GM12878 (cell line): ENCODE measurements at regions not wholly inside any gene's neighbourhood (a gene's known extent, or its start where the extent isn't known, plus 50 kb on each side); places are given as distances from the start of the nearest gene placed in this dataset.

Source experiments
- ATAC-seq: fragments of 200-7000 bp; cut with Tn5 transposase; 3 replicates; pipeline ENCODE4 v1.9.1; 2020; ENCODE audit warnings: mild to moderate bottlenecking, moderate library complexity
- BruUV-seq: library from RNA; stranded (reverse); fragments of 400-500 nt; replicated peaks from 2 replicates; lab custom pipeline; 2021; lab: Mats Ljungman, UMichigan
- CTCF ChIA-PET: fragments of 300-600 bp; sonication (Branson Sonifier 250); formaldehyde crosslinking; extraction: SDS; loops from one replicate; lab custom pipeline; 2021; ENCODE audit warnings: inconsistent platforms; lab: Yijun Ruan, JAX
- POLR2A ChIA-PET: fragments of 350-600 bp; formaldehyde crosslinking; extraction: SDS; loops from one replicate; lab custom pipeline; 2021; ENCODE audit warnings: inconsistent platforms; lab: Charles Lee
- RAD21 ChIA-PET: fragments of 300-600 bp; sonication (Branson Sonifier 250); formaldehyde crosslinking; loops from one replicate; lab custom pipeline; 2023; ENCODE audit warnings: antibody characterized with exemption; ENCODE audit not compliant: unreplicated experiment; lab: Charles Lee
- SMC1A ChIA-PET: fragments of 300-600 bp; sonication (Branson Sonifier 250); formaldehyde crosslinking; loops from one replicate; lab custom pipeline; 2023; ENCODE audit not compliant: unreplicated experiment, uncharacterized antibody; lab: Charles Lee
- DNase-seq: peaks from one replicate; pipeline ENCODE4 v3.0.0-alpha.2; 2011; ENCODE audit warnings: low read depth, low spot score
- FAIRE-seq: peaks from 3 replicates; lab custom pipeline; 2011; peaks lifted over from hg19 to GRCh38; lab: Jason Lieb, UNC
- H2AFZ ChIP-seq: 2 replicates; pipeline ENCODE4 v1.6.0; 2011; ENCODE audit warnings: low read depth, low read length, control low read depth; ENCODE audit not compliant: control insufficient read depth
- H3K27ac ChIP-seq: 2 replicates; pipeline ENCODE4 v1.5.1; 2011; ENCODE audit warnings: control low read depth; ENCODE audit not compliant: control insufficient read depth, insufficient read depth
- H3K27me3 ChIP-seq, 2 experiments: replicated peaks in 1 of 2; 2 replicates each; pipeline versions ENCODE4 v1.6.0 to v1.6.1; 2011; ENCODE audit warnings: low read length in 1 of 2; ENCODE audit not compliant: control insufficient read depth in 2 of 2, insufficient read depth in 2 of 2
- H3K36me3 ChIP-seq, 2 experiments: 2 replicates each; pipeline ENCODE4 v1.5.1; 2011; ENCODE audit warnings: low read length in 1 of 2; ENCODE audit not compliant: control insufficient read depth in 2 of 2, insufficient read depth in 2 of 2
- H3K4me1 ChIP-seq: 2 replicates; pipeline ENCODE4 v1.6.1; 2011; ENCODE audit warnings: mild to moderate bottlenecking, low read length, moderate library complexity, mixed read lengths; ENCODE audit not compliant: control insufficient read depth, insufficient read depth
- H3K4me2 ChIP-seq: 2 replicates; pipeline ENCODE4 v1.6.0; 2011; ENCODE audit warnings: control low read depth; ENCODE audit not compliant: control insufficient read depth, insufficient read depth
- H3K4me3 ChIP-seq: fragments of 200-600 bp; sonication (generic); 2 replicates; pipeline ENCODE4 v1.5.1; 2016
- H3K79me2 ChIP-seq: 2 replicates; pipeline ENCODE4 v1.6.0; 2011; ENCODE audit warnings: low read length; ENCODE audit not compliant: control insufficient read depth, insufficient read depth
- H3K9ac ChIP-seq: 2 replicates; pipeline ENCODE4 v1.8.0; 2011; ENCODE audit warnings: low read length, control low read depth, mixed read lengths; ENCODE audit not compliant: control insufficient read depth, insufficient read depth
- H3K9me3 ChIP-seq: replicated peaks from 3 replicates; pipeline ENCODE4 v1.5.1; 2011; ENCODE audit warnings: mild to moderate bottlenecking, low read length; ENCODE audit not compliant: control insufficient read depth, insufficient read depth
- H4K20me1 ChIP-seq: 2 replicates; pipeline ENCODE4 v1.6.0; 2011; ENCODE audit not compliant: control insufficient read depth, insufficient read depth
- CHD4 ChIP-seq: fragments of 200-600 bp; sonication (generic); IDR thresholded peaks from 2 replicates; pipeline ENCODE4 v1.6.1; 2016; ENCODE audit warnings: mild to moderate bottlenecking
- EGR1 ChIP-seq, 2 experiments: IDR thresholded peaks; 1 replicate in 1 of 2; 2 replicates in 1 of 2; pipeline ENCODE4 v1.6.1; 2011 to 2012; ENCODE audit warnings: low read depth in 2 of 2, low read length in 2 of 2, borderline replicate concordance in 1 of 2, mild to moderate bottlenecking in 1 of 2, moderate library complexity in 1 of 2
- ETV6 ChIP-seq, 2 experiments: fragments of 450-650 bp in 1 of 2; IDR thresholded peaks in 1 of 2; conservative IDR thresholded peaks in 1 of 2; 2 replicates each; pipeline ENCODE4 v1.6.1; 2014; ENCODE audit warnings: antibody characterized with exemption in 1 of 2, borderline replicate concordance in 1 of 2, low read depth in 1 of 2, mild to moderate bottlenecking in 1 of 2, moderate library complexity in 1 of 2
- HDAC2 ChIP-seq: fragments of 200-600 bp; sonication (generic); IDR thresholded peaks from 2 replicates; pipeline ENCODE4 v1.6.1; 2017
- IRF4 ChIP-seq: IDR thresholded peaks from 2 replicates; pipeline ENCODE4 v1.6.1; 2011; ENCODE audit warnings: low read depth, low read length
- JUND ChIP-seq: IDR thresholded peaks from 2 replicates; pipeline ENCODE4 v1.6.1; 2012; ENCODE audit warnings: low read depth, mild to moderate bottlenecking, low read length, improper control_type of control experiment, moderate library complexity
- KLF5 ChIP-seq: fragments of 450-650 bp; IDR thresholded peaks from 2 replicates; pipeline ENCODE4 v1.6.1; 2014; ENCODE audit warnings: mild to moderate bottlenecking; ENCODE audit not compliant: partially characterized antibody
- MTA2 ChIP-seq: fragments of 450-650 bp; IDR thresholded peaks from 2 replicates; pipeline ENCODE4 v1.6.1; 2016; ENCODE audit warnings: low read depth, mild to moderate bottlenecking, moderate library complexity
- PAX8 ChIP-seq: fragments of 450-650 bp; IDR thresholded peaks from 2 replicates; pipeline ENCODE4 v1.6.1; 2017; ENCODE audit warnings: mild to moderate bottlenecking, moderate library complexity
- RFX5 ChIP-seq: IDR thresholded peaks from 2 replicates; pipeline ENCODE4 v1.6.1; 2011; ENCODE audit warnings: low read depth, low read length, improper control_type of control experiment
- SUZ12 ChIP-seq: fragments of 200-600 bp; sonication (generic); IDR thresholded peaks from one replicate; pipeline ENCODE4 v1.6.1; 2018; ENCODE audit warnings: antibody characterized with exemption, mild to moderate bottlenecking; ENCODE audit not compliant: unreplicated experiment
- TARDBP ChIP-seq: IDR thresholded peaks from 2 replicates; pipeline ENCODE4 v1.6.1; 2016; ENCODE audit warnings: borderline replicate concordance
- ZNF592 ChIP-seq: fragments of 450-650 bp; IDR thresholded peaks from 2 replicates; pipeline ENCODE4 v1.6.1; 2017; ENCODE audit warnings: mild to moderate bottlenecking, moderate library complexity
- WGBS: methylation state at CpG from one replicate; pipeline ENCODE4 v1.1.6; 2016; ENCODE audit warnings: low lambda C conversion rate; ENCODE audit not compliant: insufficient replicate concordance, insufficient coverage; ENCODE audit errors: missing lambda C conversion rate; 5-methylcytosine and 5-hydroxymethylcytosine counted together
- in situ Hi-C: fragments of 300-500 bp; cut with MboI; formaldehyde crosslinking; loops from 9 replicates; pipeline ENCODE4 v1.14.3; 2018; ENCODE audit warnings: mixed read lengths
- intact Hi-C: fragments of 100-400 bp; cut with micrococcal nuclease; formaldehyde crosslinking; loops from one replicate; pipeline ENCODE4 v1.14.2; 2022; ENCODE audit not compliant: unreplicated experiment
- TF ChIP-seq, protein P1 (sequence below): fragments of 450-650 bp; IDR thresholded peaks from 2 replicates; pipeline ENCODE4 v1.6.1; 2016; ENCODE audit warnings: mild to moderate bottlenecking

GRCh38 chr5:112555691-112556090 is 136.6 kb upstream of the EPB41L4A start:
- intact Hi-C loops: loop anchor here (10.0 kb wide), 1 partner anchor 1049 kb away; no protein-coding TSS in a partner anchor
- FAIRE-seq (no peak), ATAC-seq (no peak), DNase-seq (no peak)
- no peak overlapping the region for H3K4me2 ChIP-seq
- ChIA-PET CTCF (interaction anchor here (0.9 to 11.9 kb wide), 7 partner anchors 18 to 367 kb away, joined by 3 to 216 read pairs (median 7); no protein-coding TSS in a partner anchor), POLR2A (no interaction called here), RAD21 (interaction anchor here (1.8 to 2.6 kb wide), 4 partner anchors 49 to 202 kb away, joined by 5 to 16 read pairs (median 9); no protein-coding TSS in a partner anchor), SMC1A (interaction anchor here (0.8 to 9.2 kb wide), 6 partner anchors 12 to 202 kb away, joined by 4 to 147 read pairs (median 8); no protein-coding TSS in a partner anchor)
- in situ Hi-C loops: loop anchor here (10.0 kb wide), 1 partner anchor 1049 kb away; no protein-coding TSS in a partner anchor
- no peaks in the 10 kb centered on the region for H3K79me2 ChIP-seq
- no TSS peak for BruUV-seq
- no peak overlapping the region for H3K27ac ChIP-seq
- H3K9ac ChIP-seq: no peak overlapping the region
- no peaks in the 10 kb centered on the region for H4K20me1 ChIP-seq
- WGBS: 45% methylated on average over 3 of the region's 3 CpGs
- H3K4me3 ChIP-seq: no peak overlapping the region
- no peaks in the 10 kb centered on the region for H3K36me3 ChIP-seq
- no peaks in the 10 kb centered on the region for H3K9me3 ChIP-seq
- no peaks in the 10 kb centered on the region for H3K4me1 ChIP-seq
- H2AFZ ChIP-seq: no peak overlapping the region
- no peaks in the 10 kb centered on the region; a peak in 1 of 4 replicates for H3K27me3 ChIP-seq
- TF ChIP-seq IRF4 (no peak), EGR1 (IDR thresholded peaks at IDR 0.05; ENCODE audit: borderline replicate concordance in 1 of 2, low read depth in 2 of 2, low read length in 2 of 2) (no peak), CHD4 (no peak), PAX8 (no peak), ZNF592 (no peak), KLF5 (no peak), RFX5 (no peak), TARDBP (no peak), HDAC2 (no peak), SUZ12 (no peak), MTA2 (no peak), ETV6 (conservative IDR thresholded peaks at IDR 0.05 in 1 of 2, IDR thresholded peaks at IDR 0.05 in 1 of 2; ENCODE audit: borderline replicate concordance in 1 of 2, low read depth in 1 of 2) (no peak), JUND (no peak)
- TF ChIP-seq, protein P1, sequence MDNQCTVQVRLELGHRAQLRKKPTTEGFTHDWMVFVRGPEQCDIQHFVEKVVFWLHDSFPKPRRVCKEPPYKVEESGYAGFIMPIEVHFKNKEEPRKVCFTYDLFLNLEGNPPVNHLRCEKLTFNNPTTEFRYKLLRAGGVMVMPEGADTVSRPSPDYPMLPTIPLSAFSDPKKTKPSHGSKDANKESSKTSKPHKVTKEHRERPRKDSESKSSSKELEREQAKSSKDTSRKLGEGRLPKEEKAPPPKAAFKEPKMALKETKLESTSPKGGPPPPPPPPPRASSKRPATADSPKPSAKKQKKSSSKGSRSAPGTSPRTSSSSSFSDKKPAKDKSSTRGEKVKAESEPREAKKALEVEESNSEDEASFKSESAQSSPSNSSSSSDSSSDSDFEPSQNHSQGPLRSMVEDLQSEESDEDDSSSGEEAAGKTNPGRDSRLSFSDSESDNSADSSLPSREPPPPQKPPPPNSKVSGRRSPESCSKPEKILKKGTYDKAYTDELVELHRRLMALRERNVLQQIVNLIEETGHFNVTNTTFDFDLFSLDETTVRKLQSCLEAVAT: no peak
- TF ChIP-seq, all 136 proteins: peak for 0
